ENCODE measurements at regions not wholly inside any gene's neighbourhood (a gene's known extent, or its start where the extent isn't known, plus 50 kb on each side); places are given as distances from the start of the nearest gene placed in this dataset.

- Histone ChIP-seq H3K9me3 (ENCODE audit: control insufficient read depth, insufficient read depth, low read length) (peaks cover 10% of the 10 kb centered on the region), H3K27me3 (ENCODE audit: control insufficient read depth, insufficient read depth, low read length) (peaks cover 3% of the 10 kb centered on the region), H3K27ac (ENCODE audit: low read depth, low read length) (no peak overlapping the region), H3K4me3 (ENCODE audit: low read depth, low read length) (no peak overlapping the region)
- POLR2A ChIA-PET: no interaction called here
- DNase-seq (ENCODE audit: low read depth, low spot score): no peak
- no peak for TF ChIP-seq CTCF (IDR thresholded peaks at IDR 0.05; ENCODE audit: low read depth, low read length)
- CTCF ChIA-PET: no interaction called here
These were observed 258.6 kb downstream of the SOD2 start for GRCh38 chr6:159434410-159434809.

GRCh38 chr6:159433550-159433949 lies 259.5 kb downstream of the SOD2 start:
- ChIA-PET POLR2A (no interaction called here), CTCF (no interaction called here)
- H3K4me3 ChIP-seq (ENCODE audit: low read depth, low read length): no peak overlapping the region
- DNase-seq (ENCODE audit: low read depth, low spot score): no peak
- TF ChIP-seq CTCF (IDR thresholded peaks at IDR 0.05; ENCODE audit: low read depth, low read length): no peak
- H3K27me3 ChIP-seq (ENCODE audit: control insufficient read depth, insufficient read depth, low read length): peaks cover 3% of the 10 kb centered on the region
- H3K9me3 ChIP-seq (ENCODE audit: control insufficient read depth, insufficient read depth, low read length): peaks cover 10% of the 10 kb centered on the region
- H3K27ac ChIP-seq (ENCODE audit: low read depth, low read length): no peak overlapping the region

- no peak for DNase-seq (ENCODE audit: low read depth, low spot score)
- no peak overlapping the region for H3K27ac ChIP-seq (ENCODE audit: low read depth, low read length)
- H3K9me3 ChIP-seq (ENCODE audit: control insufficient read depth, insufficient read depth, low read length): peaks cover 10% of the 10 kb centered on the region; the same call in 1 of the 2 replicates
- peaks cover 3% of the 10 kb centered on the region for H3K27me3 ChIP-seq (ENCODE audit: control insufficient read depth, insufficient read depth, low read length)
- ChIA-PET CTCF (interaction anchor here (1.0 kb wide), 1 partner anchor 16 kb away, joined by 4 read pairs; no protein-coding TSS in a partner anchor), POLR2A (no interaction called here)
- no peak for TF ChIP-seq CTCF (IDR thresholded peaks at IDR 0.05; ENCODE audit: low read depth, low read length)
- H3K4me3 ChIP-seq (ENCODE audit: low read depth, low read length): no peak overlapping the region
These were observed 261.3 kb downstream of the SOD2 start for GRCh38 chr6:159431750-159432149.

- no peak overlapping the region for H3K27ac ChIP-seq (ENCODE audit: low read depth, low read length)
- CTCF ChIA-PET: no interaction called here
- TF ChIP-seq CTCF (IDR thresholded peaks at IDR 0.05; ENCODE audit: low read depth, low read length): no peak
- POLR2A ChIA-PET: no interaction called here
- H3K9me3 ChIP-seq (ENCODE audit: control insufficient read depth, insufficient read depth, low read length): peaks cover 7% of the 10 kb centered on the region; the same call in 1 of the 2 replicates
- DNase-seq (ENCODE audit: low read depth, low spot score): no peak
- H3K4me3 ChIP-seq (ENCODE audit: low read depth, low read length): no peak overlapping the region
- peaks cover 3% of the 10 kb centered on the region for H3K27me3 ChIP-seq (ENCODE audit: control insufficient read depth, insufficient read depth, low read length)
These were observed 261.1 kb downstream of the FNDC1 start for GRCh38 chr6:159430323-159430722.

GRCh38 chr6:159429433-159429832 lies 260.2 kb downstream of the FNDC1 start:
- Histone ChIP-seq H3K27ac (ENCODE audit: low read depth, low read length) (no peak overlapping the region), H3K9me3 (ENCODE audit: control insufficient read depth, insufficient read depth, low read length) (peaks cover 4% of the 10 kb centered on the region; the same call in 1 of the 2 replicates), H3K27me3 (ENCODE audit: control insufficient read depth, insufficient read depth, low read length) (peaks cover 3% of the 10 kb centered on the region), H3K4me3 (ENCODE audit: low read depth, low read length) (no peak overlapping the region)
- CTCF ChIA-PET: no interaction called here
- no peak for DNase-seq (ENCODE audit: low read depth, low spot score)
- no peak for TF ChIP-seq CTCF (IDR thresholded peaks at IDR 0.05; ENCODE audit: low read depth, low read length)
- POLR2A ChIA-PET: no interaction called here
